ENCODE measurements at regions not wholly inside any gene's neighbourhood (a gene's known extent, or its start where the extent isn't known, plus 50 kb on each side); places are given as distances from the start of the nearest gene placed in this dataset.

DNA sequence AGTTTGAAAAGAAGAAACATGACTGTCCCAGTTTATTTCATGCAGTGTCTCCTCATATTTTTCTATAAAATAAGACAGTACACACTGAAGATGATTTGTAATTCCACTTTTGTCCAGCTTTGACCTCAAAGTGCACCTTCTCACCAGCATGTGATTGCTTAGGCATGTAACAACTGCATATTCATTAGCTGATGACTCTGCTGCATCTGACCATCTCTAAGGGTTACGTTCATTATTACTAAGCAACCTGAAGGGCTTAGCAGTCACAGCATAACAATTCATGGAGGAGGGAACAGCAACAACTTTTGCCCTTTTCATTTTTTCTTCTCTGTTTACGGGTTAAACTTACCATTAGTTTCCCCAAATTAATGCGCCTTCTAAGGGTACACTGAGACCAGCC lies 330.6 kb upstream of the PIK3C3 start:
- TF ChIP-seq, protein P1, sequence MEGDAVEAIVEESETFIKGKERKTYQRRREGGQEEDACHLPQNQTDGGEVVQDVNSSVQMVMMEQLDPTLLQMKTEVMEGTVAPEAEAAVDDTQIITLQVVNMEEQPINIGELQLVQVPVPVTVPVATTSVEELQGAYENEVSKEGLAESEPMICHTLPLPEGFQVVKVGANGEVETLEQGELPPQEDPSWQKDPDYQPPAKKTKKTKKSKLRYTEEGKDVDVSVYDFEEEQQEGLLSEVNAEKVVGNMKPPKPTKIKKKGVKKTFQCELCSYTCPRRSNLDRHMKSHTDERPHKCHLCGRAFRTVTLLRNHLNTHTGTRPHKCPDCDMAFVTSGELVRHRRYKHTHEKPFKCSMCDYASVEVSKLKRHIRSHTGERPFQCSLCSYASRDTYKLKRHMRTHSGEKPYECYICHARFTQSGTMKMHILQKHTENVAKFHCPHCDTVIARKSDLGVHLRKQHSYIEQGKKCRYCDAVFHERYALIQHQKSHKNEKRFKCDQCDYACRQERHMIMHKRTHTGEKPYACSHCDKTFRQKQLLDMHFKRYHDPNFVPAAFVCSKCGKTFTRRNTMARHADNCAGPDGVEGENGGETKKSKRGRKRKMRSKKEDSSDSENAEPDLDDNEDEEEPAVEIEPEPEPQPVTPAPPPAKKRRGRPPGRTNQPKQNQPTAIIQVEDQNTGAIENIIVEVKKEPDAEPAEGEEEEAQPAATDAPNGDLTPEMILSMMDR (IDR thresholded peaks at IDR 0.05): no peak
- TF ChIP-seq POLR2A (IDR thresholded peaks at IDR 0.05): no peak
